H1 (cell line): ENCODE measurements at regions not wholly inside any gene's neighbourhood (a gene's known extent, or its start where the extent isn't known, plus 50 kb on each side); places are given as distances from the start of the nearest gene placed in this dataset.

Experiments used
- CBX5 ChIP-seq: fragments of 300-800, 300-1000 bp; sonication (generic); IDR thresholded peaks from 2 replicates; pipeline ENCODE4 v1.7.1; 2016; ENCODE audit warnings: antibody characterized with exemption, low read length, low read depth
- CEBPB ChIP-seq: IDR thresholded peaks from 2 replicates; pipeline ENCODE4 v1.6.1; 2012; ENCODE audit warnings: low read depth, low read length
- JUN ChIP-seq: IDR thresholded peaks from 2 replicates; pipeline ENCODE4 v1.6.1; 2011; ENCODE audit warnings: low read depth, mild to moderate bottlenecking, improper control_type of control experiment, low read length
- NANOG ChIP-seq: IDR thresholded peaks from 2 replicates; pipeline ENCODE4 v1.6.1; 2011; ENCODE audit warnings: low read length, low read depth, mild to moderate bottlenecking, inconsistent platforms; ENCODE audit not compliant: insufficient read depth, poor library complexity, severe bottlenecking
- RAD21 ChIP-seq, 2 experiments: IDR thresholded peaks in 1 of 2; conservative IDR thresholded peaks in 1 of 2; 2 replicates each; pipeline ENCODE4 v1.6.1; 2011; ENCODE audit warnings: low read depth in 2 of 2, low read length in 2 of 2, improper control_type of control experiment in 1 of 2, inconsistent platforms in 1 of 2, mild to moderate bottlenecking in 1 of 2, moderate library complexity in 1 of 2
- SRF ChIP-seq: IDR thresholded peaks from 2 replicates; pipeline ENCODE4 v1.6.1; 2011; ENCODE audit warnings: mild to moderate bottlenecking, low read depth, low read length, moderate library complexity
- TF ChIP-seq, protein P1 (sequence below): IDR thresholded peaks from 2 replicates; pipeline ENCODE4 v1.6.1; 2011; ENCODE audit warnings: low read length, improper control_type of control experiment
- TF ChIP-seq, protein P2 (sequence below): IDR thresholded peaks from 2 replicates; pipeline ENCODE4 v1.6.1; 2011; ENCODE audit warnings: low read depth, mild to moderate bottlenecking, low read length; ENCODE audit not compliant: insufficient read depth

DNA sequence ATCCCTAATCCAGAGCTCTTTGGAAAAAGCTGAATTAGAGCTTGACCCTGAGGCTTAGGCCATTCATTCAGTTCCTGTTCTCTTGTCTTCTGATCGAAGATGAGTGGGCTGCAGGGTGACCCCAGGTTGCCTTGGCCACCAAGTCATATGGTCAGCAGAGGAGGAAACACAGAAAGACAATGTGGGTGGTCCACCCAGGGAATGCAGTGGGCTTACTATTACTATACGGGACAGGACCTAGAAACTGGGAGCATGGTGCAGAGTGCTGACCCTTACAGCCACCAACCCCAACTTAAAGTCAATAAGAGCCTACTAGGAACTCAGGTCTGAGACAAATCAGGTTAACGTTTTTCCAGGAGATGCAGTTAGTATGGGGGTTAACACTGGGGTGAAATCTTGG is 200.5 kb downstream of the HERPUD2 start (continued):
- TF ChIP-seq, protein P1, sequence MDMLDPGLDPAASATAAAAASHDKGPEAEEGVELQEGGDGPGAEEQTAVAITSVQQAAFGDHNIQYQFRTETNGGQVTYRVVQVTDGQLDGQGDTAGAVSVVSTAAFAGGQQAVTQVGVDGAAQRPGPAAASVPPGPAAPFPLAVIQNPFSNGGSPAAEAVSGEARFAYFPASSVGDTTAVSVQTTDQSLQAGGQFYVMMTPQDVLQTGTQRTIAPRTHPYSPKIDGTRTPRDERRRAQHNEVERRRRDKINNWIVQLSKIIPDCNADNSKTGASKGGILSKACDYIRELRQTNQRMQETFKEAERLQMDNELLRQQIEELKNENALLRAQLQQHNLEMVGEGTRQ, result no peak
- TF ChIP-seq SRF, result no peak
- TF ChIP-seq NANOG, result no peak
- no peak for TF ChIP-seq JUN
- TF ChIP-seq CEBPB, result no peak
- no peak for TF ChIP-seq CBX5
- TF ChIP-seq RAD21 (IDR thresholded peaks at IDR 0.05 in 1 of 2, conservative IDR thresholded peaks at IDR 0.05 in 1 of 2; ENCODE audit: low read depth in 2 of 2, low read length in 2 of 2), result no peak
- TF ChIP-seq, protein P2, sequence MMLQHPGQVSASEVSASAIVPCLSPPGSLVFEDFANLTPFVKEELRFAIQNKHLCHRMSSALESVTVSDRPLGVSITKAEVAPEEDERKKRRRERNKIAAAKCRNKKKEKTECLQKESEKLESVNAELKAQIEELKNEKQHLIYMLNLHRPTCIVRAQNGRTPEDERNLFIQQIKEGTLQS, result no peak
